DMS153 treated with DMSO at 0.1 percent for 48 hours (cell line): ENCODE measurements at regions not wholly inside any gene's neighbourhood (a gene's known extent, or its start where the extent isn't known, plus 50 kb on each side); places are given as distances from the start of the nearest gene placed in this dataset.

ENCODE experiments used
- DNase-seq: peaks from one replicate; lab custom pipeline; 2025; ENCODE audit not compliant: unreplicated experiment; lab: John Stamatoyannopoulos, UW

DNA sequence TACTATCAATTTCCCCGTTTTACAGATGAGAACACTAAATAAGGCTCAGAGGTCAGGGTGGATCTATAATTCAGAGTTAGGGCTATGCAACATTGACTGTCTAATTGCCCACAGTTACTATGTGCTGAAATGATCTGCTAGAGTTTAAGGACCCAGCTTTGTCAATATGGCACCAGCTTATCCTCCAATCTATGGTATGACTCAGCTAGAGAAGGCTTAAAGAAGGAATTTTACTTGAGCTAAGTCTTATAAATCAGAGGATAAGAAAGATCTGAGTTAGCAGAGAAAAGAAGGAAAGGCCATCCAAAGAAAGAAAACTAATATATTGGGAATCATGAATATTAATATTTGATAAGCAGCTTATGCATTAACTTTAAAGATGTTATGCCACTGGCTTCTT, 78.1 kb downstream of the ASB9 start:
- no peak for DNase-seq

DNA sequence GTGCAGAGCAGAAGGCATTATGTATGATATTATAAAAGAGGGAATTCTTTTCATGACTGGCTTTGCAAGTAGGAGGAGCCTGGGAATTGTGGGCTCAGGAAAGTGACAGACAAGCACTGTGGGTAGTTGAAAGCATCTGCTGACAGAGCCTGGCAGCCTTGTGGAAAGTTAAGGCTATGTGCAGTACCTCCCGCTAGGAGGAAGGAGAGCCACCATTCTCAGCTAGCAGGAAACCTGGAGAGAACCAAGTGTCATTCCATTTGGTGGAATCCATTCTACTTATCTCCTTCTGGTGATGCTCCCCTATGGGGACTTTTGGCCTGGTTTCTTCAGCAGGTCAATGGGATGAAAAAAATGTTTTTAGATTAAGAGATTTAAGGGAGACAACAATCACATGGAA, 81.8 kb downstream of the ASB9 start:
- no peak for DNase-seq

DNA sequence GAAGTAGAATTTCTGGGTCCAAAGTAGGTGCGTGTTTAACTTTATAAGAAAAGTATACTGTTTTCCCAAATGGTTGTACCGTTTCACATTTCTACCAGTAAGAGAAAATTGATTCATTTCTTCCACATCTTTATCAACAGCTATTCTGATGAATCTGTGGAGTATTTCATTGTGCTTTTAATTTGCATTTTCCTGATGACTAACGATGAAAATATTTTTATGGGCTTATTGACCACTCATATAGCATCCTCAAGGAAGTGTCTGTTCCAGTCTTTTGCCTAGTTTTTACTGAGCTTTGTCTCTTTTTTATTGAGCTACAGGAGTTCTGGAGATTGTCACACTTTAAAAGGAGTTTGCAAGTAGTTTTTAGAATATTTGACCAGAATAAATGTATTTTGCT, 92.6 kb downstream of the ASB9 start:
- DNase-seq = no peak

DNA sequence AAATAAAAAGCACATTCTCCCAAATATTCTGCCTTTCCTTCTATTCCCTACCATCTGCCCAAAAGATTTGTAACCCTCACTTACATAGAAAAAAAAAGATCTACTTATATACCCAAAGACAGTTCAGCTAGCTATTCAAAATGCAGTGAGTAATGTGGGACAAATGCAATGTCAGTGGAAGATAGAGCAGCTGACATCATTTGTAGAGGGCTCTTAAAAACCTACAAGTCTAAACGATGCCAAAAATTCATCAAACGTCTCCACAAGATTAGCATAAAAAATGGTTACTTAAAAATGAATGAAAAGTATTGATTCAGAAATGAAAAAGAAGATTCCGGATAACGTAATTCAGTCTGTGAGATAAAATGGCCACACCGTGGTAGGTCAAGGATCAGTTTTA, 96.5 kb downstream of the ASB9 start:
- DNase-seq = no peak

DNA sequence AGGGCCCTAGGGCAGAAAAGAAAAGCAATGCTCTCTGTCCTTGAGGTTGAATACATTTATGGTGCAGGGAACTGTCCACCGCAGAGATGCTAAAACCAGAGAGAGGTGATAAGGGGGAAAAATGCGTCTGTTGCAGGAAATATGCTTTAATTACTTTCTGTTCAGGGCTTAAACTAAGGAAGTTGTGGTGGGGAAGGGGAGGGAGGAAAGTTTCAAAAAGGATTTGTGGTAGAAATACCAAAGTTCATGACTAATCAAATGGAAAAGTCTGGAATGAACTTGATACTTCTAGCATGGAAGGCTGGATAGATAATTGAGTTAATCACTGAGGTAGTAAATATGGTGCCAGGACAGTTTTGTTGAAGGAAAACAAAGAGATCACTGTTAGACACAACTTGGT, 99.0 kb downstream of the ASB9 start:
- no peak for DNase-seq

DNA sequence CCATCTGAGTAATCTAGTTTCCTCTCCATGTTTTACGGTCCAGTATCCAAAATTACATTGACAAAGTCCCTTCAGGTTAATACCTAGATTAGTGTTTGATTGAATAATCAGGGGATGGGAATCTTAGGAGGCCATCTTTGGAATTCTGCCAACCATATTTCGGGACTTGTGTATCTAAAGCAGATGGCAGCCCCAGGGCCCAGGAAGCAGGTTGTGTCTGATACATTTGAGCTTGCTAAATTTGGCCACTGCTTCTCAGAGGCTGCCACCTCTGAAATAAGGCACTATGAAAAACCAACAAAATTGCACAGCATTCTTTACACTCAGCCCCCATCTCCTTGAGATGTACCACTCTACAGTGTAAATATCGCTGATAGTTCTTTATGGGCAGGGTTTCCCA, 102.1 kb downstream of the ASB9 start:
- no peak for DNase-seq

DNA sequence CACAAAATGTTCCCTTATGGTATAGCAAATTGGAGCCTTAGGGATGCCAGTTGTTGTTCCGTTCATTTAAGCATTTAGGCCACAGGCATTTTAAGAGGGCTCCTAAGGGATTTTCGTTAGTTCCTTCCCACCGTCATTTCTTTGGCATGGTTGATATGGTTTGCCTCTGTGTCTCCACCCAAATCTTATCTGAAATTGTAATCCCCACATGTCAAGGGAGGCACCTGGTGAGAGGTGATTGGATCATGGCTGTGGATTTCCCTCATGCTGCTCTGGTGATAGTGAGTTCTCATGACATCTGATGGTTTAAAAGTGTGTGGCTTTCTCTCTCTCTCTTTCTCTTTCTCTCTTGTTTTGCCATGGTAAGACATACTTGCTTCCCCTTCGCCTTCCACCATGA, 104.1 kb downstream of the ASB9 start:
- DNase-seq = no peak

DNA sequence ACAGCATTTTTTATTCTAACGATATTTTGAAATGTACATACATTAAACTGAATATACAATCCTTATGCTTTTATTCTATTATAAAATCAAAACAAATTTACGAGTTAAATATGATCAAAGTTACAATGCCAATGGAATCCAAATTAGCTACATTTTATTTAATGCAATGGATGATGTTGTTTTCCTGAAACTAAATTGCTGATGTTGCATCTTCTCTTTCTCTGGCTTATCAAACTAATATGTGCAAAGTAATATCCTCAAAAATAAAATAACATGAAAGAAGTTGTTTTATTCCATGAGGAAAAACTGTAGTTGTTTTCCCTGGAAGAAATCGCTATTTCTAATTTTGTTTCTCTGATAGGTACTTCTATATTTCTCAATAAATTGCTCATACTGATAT, 106.8 kb downstream of the ASB9 start:
- DNase-seq = no peak

DNA sequence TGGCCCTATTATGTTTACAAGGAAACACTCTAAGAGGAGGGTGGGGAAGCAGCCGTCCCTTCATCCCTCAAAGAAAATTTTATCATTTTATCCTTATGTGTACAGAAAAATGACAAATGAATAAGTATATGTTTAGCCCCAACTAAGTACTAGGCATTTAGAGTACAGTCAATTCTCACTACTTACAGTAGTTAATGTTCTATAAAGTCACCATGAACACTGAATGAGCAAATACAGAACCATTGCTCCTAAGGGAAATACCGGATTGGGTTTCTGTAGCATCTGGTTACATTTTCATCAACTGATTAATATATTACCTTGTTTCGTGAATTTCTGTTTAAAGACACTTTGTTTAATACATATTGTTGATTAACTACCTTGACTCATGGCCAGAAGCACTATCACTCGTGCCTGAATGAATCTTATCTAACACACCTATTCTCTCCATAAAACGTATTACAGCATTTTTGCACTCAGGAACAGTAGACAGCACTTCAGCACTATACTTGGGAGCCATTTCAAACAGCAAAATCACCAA, 109.3 kb downstream of the ASB9 start:
- DNase-seq = no peak

DNA sequence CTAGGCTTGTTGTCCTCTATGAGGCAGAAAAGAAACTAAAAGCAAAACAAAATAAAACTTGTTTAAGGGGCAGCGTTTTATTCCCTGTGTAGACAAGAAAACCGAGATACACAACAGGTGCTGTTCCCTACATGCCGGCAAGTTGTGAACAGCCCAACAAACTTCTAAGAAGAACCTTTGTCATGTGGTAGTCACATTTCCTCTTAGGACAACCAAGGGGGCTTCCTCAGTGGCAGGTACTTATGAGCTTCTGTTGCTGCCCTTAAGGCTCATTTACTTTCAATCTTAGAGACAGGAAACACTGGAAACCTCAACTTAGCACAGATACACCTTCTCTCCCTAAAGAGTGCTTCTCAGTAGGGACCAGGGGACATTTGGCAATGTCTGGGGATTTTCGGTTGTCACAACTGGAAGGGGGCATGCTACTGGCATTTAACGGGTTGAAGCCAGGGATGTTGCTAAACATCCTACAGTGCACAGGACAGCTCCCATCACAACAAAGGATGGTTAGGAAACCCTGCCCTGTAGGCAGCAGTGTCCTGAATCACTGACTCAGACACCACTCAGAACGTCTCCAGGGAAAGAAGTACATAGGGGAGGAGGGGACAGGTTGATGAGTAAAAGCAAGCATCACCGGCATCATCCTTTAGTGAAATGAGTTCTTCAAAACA, 111.0 kb downstream of the ASB9 start:
- no peak for DNase-seq

DNA sequence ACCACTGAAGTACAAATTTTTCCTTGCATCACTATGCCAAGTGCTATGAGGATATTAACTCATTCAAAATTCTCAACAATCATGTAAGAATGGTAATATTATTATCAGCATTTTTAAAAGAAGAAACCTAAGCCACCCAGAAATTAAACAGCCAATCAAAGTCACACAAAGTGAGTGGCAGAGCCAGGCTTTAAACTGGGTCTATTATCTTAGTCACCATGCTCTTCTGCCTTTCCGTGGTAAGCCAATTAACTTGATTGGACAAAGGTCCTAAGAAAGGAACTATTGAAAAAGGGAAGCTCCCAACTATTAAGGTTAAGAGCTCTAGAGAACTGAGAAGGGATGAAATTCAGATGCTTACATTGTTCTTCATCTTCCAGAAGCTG, 111.5 kb downstream of the ASB9 start:
- DNase-seq = no peak

DNA sequence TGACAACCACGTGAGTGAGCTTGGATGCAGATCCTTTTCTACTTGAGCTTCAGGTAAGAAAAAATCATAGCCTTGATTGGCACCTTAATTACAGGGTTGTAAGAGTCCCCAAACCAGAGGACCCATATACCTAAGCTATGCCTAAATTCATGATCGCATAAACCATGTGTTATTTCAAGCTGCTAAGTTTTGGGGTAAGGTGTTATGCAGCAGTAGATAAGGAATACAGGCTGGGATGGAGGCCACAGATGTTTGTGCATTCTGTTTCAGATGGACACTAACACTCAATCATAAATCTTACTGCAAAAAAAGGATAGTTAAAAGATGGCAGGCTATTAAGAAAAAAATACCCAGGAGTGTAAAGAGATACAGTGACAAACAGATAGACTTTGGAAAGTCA, 112.3 kb downstream of the ASB9 start:
- no peak for DNase-seq

DNA sequence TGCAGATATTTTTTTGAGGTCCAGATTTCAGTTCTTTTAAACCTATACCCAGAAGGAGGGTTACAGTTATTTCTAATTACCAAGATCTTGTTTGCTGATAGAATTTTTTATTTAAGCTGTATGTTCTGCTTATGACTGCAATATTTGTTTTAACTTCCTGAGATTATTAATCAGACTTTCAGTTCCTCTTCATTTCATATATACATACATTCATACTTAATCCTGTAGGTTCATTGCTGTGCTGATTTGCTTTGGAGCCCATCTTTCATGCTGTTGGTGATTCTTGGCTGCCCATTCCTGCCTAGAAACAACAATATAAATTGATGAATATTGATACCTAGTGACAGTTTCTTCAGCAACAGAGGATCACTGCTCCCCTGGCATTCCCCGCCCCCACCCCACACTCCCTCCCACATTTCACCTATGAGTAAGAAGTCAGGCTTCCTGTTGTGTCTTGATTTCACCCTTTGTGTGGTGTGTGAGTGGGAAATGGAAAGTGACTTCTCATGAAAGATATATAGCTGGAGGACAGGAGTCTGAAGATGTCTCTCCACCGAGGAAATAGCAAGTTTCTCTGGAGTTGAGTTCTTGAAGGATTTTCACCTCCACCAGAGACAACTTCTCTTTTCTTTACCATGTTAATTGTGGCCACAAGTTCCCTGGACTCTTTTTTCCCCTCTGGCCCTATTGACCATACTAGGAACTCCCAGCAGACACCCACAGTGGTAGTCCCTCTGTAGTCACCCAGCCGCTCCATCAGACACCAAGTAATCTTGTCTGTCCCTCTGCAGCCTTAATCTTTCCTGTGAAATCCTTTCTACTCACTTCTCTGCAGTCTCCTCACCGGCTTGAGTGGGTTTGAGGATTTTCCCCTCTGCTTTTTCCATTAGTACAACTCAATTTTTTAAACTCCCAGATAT, 118.4 kb downstream of the ASB9 start:
- no peak for DNase-seq

DNA sequence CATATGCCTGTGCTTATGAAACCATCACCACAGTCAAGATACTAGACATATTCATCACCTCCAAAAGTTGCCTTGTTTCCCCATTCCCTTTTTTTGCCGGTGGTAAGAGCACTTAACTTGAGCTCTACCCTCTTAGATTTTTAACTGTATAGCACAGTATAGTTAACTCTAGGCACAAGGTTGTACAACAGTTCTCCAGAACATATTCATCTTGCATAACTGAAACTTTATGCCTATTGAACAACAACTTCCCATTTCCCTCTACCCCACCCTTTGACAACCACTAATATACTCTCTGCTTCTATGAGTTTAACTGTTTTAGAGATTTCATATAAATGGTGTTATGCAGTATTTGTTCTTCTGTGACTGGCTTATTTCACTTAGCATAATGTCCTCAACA, 119.3 kb downstream of the ASB9 start:
- DNase-seq = no peak

DNA sequence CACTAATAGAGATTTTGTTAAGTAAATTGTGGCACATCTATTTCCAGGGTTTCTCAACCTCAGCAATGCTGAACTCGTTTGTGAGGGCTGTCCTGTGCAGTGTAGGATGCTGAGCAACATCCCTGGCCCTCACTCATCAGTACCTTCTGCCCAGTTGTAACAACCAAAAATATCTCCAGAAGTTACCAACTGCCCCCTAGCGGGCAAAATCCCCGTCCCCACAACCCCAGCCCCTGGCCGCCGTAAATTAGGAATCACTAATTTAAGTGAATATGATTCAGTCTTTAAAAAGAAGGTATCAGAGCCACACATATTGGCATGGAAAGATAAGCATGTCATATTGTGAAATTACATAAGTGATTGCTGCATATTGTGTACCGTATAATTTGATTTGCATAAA, 123.4 kb downstream of the ASB9 start:
- DNase-seq = no peak

DNA sequence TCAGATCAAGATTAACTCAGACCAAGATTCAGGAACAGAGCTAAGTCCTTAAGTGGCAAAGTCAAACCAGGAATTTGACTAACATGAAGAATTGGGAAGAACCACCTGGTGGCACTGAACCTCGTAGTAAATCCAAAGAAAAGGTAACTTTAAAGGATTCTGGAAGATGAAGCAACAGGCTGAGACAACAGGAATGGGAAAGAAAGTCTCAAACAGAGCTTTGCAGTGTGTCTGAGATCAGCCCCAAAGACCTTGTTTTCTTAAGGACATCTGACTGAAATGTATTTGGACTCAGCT, 126.1 kb downstream of the ASB9 start:
- DNase-seq = no peak

DNA sequence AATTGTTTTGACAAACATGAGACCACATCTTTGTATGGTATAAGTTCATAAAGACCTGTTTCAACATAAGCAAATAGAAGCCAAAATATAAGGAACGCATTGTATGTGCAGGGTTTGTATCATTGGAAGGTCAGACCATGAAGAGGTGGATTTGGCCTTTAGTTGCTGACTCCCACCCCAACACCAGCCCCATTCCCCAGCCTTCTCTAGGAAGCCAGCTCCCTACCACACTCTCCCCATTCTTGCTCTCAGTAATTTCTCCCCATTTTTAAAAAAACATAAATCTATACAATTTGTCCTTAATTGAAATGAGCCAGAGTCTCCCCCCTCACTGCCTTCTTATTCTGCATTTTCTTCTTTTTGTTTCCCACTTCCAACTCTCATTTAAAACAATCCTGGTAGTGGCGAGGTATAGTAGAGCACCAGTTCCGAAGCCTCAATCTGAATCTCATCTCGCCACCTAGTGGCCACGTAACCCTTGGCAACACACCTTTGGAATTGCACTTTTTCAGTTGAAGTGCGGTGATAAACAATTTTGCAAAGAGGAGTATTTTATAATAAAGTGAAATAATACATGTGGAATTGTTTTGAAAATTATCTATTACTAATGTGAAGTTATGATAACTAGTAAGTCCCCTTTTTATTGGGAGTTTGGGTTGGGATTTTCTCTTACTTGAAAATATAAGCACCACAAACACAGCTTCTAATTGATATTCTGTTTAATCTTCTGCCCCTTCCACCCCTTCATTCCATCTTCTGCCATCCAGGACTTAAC, 126.6 kb downstream of the ASB9 start:
- DNase-seq = peak; percentile 7

DNA sequence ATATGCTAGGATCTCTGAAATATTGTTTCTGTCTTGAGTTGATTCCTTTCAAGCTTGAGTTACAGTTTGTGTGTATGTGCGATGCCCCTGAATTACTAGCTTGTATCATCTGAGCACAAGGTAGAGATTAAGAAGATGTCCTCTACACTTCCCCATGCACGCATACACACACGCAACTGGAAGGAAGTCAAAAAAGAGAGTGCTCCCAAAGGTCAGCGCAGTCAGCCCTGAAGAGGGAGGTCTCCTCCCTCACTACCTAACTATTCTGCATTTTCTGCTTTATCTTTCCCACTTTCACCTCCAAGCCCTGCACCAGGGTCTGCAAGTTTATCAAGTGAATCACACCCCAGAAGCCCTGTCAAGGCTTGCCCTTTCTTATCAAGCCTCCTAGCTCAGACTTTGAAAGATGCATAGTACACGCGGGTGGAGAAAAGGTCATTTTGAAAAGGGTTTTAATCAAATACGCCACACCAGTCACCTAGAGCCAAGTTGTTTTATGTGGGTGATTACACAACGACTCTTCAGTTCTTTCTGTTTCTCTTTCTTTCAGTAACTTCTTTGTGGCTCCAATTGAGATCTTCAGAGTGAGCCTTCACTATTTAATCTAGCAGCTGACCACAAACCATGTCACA, 127.7 kb downstream of the ASB9 start:
- DNase-seq = no peak

DNA sequence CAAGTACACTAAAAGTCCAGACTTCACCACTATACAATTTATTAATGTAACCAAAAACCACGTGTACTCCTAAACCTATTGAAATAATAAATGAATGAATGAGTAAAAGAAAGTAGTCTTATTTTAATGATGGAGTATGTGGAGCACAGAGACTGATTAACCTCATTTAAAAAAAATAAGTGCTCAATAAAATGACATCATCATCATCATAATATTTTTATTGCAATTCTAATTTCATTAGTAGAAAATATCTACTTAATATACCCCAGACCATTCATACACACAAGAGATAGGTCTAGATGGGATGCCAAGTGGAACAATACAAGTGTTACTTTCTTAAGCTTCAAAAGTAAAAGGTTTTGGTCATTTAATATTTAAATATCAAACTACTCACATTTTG, 133.1 kb downstream of the ASB9 start:
- no peak for DNase-seq

DNA sequence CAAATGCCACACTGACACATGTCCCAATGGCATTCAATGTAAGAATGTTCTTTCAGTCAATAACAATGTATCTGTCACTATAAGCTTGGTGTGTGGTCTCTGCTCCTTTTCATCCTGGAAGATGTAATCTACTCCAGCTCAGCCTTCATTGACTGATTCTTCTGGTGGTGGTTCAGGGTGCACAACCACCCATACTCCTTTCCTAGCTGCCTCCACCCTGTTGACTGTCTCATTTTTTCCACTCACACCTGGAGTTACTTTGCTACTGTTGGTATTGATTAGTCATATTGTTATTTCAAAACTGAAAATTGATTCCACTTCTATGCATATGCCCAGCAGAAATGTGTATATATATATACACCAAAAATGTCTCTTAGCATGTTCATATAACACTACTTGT, 140.5 kb downstream of the ASB9 start:
- no peak for DNase-seq

DNA sequence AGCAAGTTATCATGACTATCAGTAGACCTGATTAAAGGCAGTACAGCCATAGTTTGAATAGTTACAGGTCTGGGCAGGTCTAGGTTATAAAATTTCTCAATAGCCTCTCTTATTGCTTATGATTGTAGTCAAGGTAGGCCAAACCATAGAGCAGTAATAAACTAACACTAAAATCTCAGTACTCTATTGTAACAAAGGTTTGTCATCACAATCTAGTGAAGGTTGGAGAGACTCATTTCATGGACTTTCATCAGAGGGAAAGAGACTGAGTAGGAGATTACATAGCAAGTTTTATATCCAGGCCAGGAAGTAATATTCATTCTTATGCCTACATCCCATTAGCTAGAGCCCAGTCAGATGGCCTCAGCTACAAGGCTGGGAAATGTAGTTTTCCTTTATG, 141.0 kb downstream of the ASB9 start:
- DNase-seq = no peak
